H1 (cell line): ENCODE measurements at regions not wholly inside any gene's neighbourhood (a gene's known extent, or its start where the extent isn't known, plus 50 kb on each side); places are given as distances from the start of the nearest gene placed in this dataset.

Experiments used
- CTCF ChIA-PET: fragments of 300-600 bp; sonication (Branson Sonifier 250); formaldehyde crosslinking; loops from one replicate; lab custom pipeline; 2021; ENCODE audit not compliant: partially characterized antibody; lab: Charles Lee
- POLR2A ChIA-PET: fragments of 300-600 bp; sonication (Branson Sonifier 250); formaldehyde crosslinking; loops from one replicate; lab custom pipeline; 2021; ENCODE audit warnings: inconsistent platforms; ENCODE audit not compliant: partially characterized antibody; lab: Charles Lee
- DNase-seq, 2 experiments: peaks; one replicate each; pipeline versions ENCODE4 v3.0.0 to v3.0.0-alpha.2; 2010 to 2022; ENCODE audit warnings: low spot score in 2 of 2, low read depth in 1 of 2, mixed read lengths in 1 of 2
- FAIRE-seq: peaks from 2 replicates; lab custom pipeline; 2011; peaks lifted over from hg19 to GRCh38; lab: Jason Lieb, UNC
- H2AFZ ChIP-seq: 2 replicates; pipeline ENCODE4 v1.8.1; 2012; ENCODE audit warnings: low read length, inconsistent platforms
- H2AK5ac ChIP-seq: 2 replicates; pipeline ENCODE4 v1.6.1; 2013; ENCODE audit warnings: low read depth, low read length
- H2BK120ac ChIP-seq: replicated peaks from 2 replicates; pipeline ENCODE3; 2013; ENCODE audit warnings: low read depth, low read length, inconsistent platforms
- H2BK12ac ChIP-seq: 2 replicates; pipeline ENCODE4 v1.6.1; 2013; ENCODE audit warnings: low read depth, low read length
- H2BK15ac ChIP-seq: 2 replicates; pipeline ENCODE4 v1.6.1; 2013; ENCODE audit warnings: low read length
- H2BK20ac ChIP-seq: 2 replicates; pipeline ENCODE4 v1.6.1; 2013; ENCODE audit warnings: low read length
- H2BK5ac ChIP-seq: 2 replicates; pipeline ENCODE4 v1.6.1; 2013; ENCODE audit warnings: low read depth, low read length
- H3K14ac ChIP-seq: 2 replicates; pipeline ENCODE4 v1.6.1; 2013; ENCODE audit warnings: inconsistent platforms; ENCODE audit not compliant: insufficient read length
- H3K18ac ChIP-seq: 2 replicates; pipeline ENCODE4 v1.6.1; 2013; ENCODE audit warnings: low read length; ENCODE audit errors: extremely low read depth
- H3K23ac ChIP-seq: 2 replicates; pipeline ENCODE4 v1.6.1; 2013; ENCODE audit warnings: inconsistent platforms; ENCODE audit not compliant: insufficient read length
- H3K23me2 ChIP-seq: 2 replicates; pipeline ENCODE4 v1.6.1; 2013; ENCODE audit warnings: low read depth, low read length
- H3K27ac ChIP-seq: 2 replicates; pipeline ENCODE4 v1.6.1; 2011; ENCODE audit warnings: low read depth, low read length, inconsistent platforms
- H3K27me3 ChIP-seq, 4 experiments: replicated peaks in 1 of 4; 1 replicate in 1 of 4; 2 replicates in 3 of 4; pipeline versions ENCODE4 v1.6.1 to v1.8.1; 2011 to 2013; ENCODE audit warnings: low read length in 3 of 4, mild to moderate bottlenecking in 3 of 4, inconsistent platforms in 2 of 4, mixed read lengths in 2 of 4, moderate library complexity in 1 of 4; ENCODE audit not compliant: control insufficient read depth in 3 of 4, insufficient read depth in 3 of 4; ENCODE audit errors: extremely low read depth in 1 of 4
- H3K36me3 ChIP-seq, 4 experiments: 2 replicates each; pipeline versions ENCODE4 v1.6.1 to v1.8.1; 2011 to 2013; ENCODE audit warnings: mild to moderate bottlenecking in 4 of 4, low read length in 3 of 4, moderate library complexity in 2 of 4, control low read depth in 1 of 4, inconsistent platforms in 1 of 4; ENCODE audit not compliant: insufficient read depth in 4 of 4, control insufficient read depth in 2 of 4
- H3K4ac ChIP-seq: replicated peaks from 2 replicates; pipeline ENCODE3; 2013; ENCODE audit warnings: low read length, low read depth, mixed read lengths, inconsistent platforms; ENCODE audit not compliant: insufficient read length
- H3K4me1 ChIP-seq, 4 experiments: replicated peaks in 1 of 4; 1 replicate in 1 of 4; 2 replicates in 3 of 4; pipeline versions ENCODE4 v1.6.1 to v1.8.1; 2011 to 2013; ENCODE audit warnings: low read length in 3 of 4, inconsistent platforms in 2 of 4, mixed read lengths in 1 of 4; ENCODE audit not compliant: insufficient read depth in 4 of 4, control insufficient read depth in 3 of 4
- H3K4me2 ChIP-seq, 2 experiments: 2 replicates each; pipeline versions ENCODE4 v1.6.1 to v1.8.1; 2011 to 2013; ENCODE audit warnings: low read depth in 2 of 2, low read length in 2 of 2, control low read depth in 1 of 2, inconsistent platforms in 1 of 2, mild to moderate bottlenecking in 1 of 2; ENCODE audit not compliant: insufficient read depth in 1 of 2
- H3K4me3 ChIP-seq, 4 experiments: fragments of 200-600, 300-600 bp in 1 of 4; sonication (generic), shearing (Covaris generic), sonication (Bioruptor Twin) in 1 of 4; 2 replicates each; pipeline versions ENCODE4 v1.5.1 to v1.8.1; 2011 to 2016; ENCODE audit warnings: low read length in 4 of 4, low read depth in 3 of 4, control low read depth in 2 of 4, inconsistent platforms in 2 of 4, mild to moderate bottlenecking in 2 of 4, mixed read lengths in 1 of 4, moderate library complexity in 1 of 4; ENCODE audit not compliant: insufficient read depth in 2 of 4; ENCODE audit errors: extremely low read depth in 1 of 4
- H3K56ac ChIP-seq: replicated peaks from 2 replicates; pipeline ENCODE3; 2013; ENCODE audit warnings: low read depth, mild to moderate bottlenecking, mixed read lengths, low read length, inconsistent platforms; ENCODE audit not compliant: insufficient read length
- H3K79me1 ChIP-seq: 2 replicates; pipeline ENCODE4 v1.6.1; 2013; ENCODE audit warnings: low read depth, low read length, control low read depth
- H3K79me2 ChIP-seq, 2 experiments: 2 replicates each; pipeline versions ENCODE4 v1.6.1 to v1.8.1; 2012 to 2013; ENCODE audit warnings: low read length in 2 of 2, mild to moderate bottlenecking in 2 of 2, inconsistent platforms in 1 of 2; ENCODE audit not compliant: insufficient read depth in 2 of 2, control insufficient read depth in 1 of 2
- H3K9ac ChIP-seq, 4 experiments: replicated peaks in 1 of 4; 1 replicate in 1 of 4; 2 replicates in 3 of 4; pipeline versions ENCODE4 v1.6.1 to v1.8.1; 2011 to 2013; ENCODE audit warnings: low read depth in 3 of 4, low read length in 3 of 4, control low read depth in 2 of 4, mild to moderate bottlenecking in 2 of 4, moderate library complexity in 2 of 4, inconsistent platforms in 1 of 4; ENCODE audit errors: extremely low read depth in 1 of 4
- H3K9me3 ChIP-seq, 2 experiments: 2 replicates each; pipeline versions ENCODE4 v1.6.1 to v1.8.1; 2012 to 2013; ENCODE audit warnings: mild to moderate bottlenecking in 2 of 2, moderate library complexity in 2 of 2, control low read depth in 1 of 2, inconsistent platforms in 1 of 2, low read depth in 1 of 2, low read length in 1 of 2, mixed read lengths in 1 of 2; ENCODE audit not compliant: insufficient read depth in 2 of 2
- H4K20me1 ChIP-seq, 2 experiments: replicated peaks in 1 of 2; 2 replicates each; pipeline versions ENCODE3 to v1.8.1; 2011 to 2013; ENCODE audit warnings: inconsistent platforms in 2 of 2, low read length in 2 of 2, mild to moderate bottlenecking in 1 of 2; ENCODE audit not compliant: insufficient read depth in 2 of 2, control insufficient read depth in 1 of 2
- H4K5ac ChIP-seq: 2 replicates; pipeline ENCODE4 v1.6.1; 2013; ENCODE audit warnings: low read length, low read depth, mixed read lengths, inconsistent platforms; ENCODE audit not compliant: insufficient read length
- H4K8ac ChIP-seq: 2 replicates; pipeline ENCODE4 v1.8.0; 2013; ENCODE audit warnings: mild to moderate bottlenecking, moderate library complexity, low read length, inconsistent platforms; ENCODE audit not compliant: insufficient read depth; ENCODE audit errors: extremely low read depth
- H4K91ac ChIP-seq: replicated peaks from 2 replicates; pipeline ENCODE3; 2013; ENCODE audit warnings: low read length, mixed read lengths, inconsistent platforms; ENCODE audit not compliant: insufficient read length
- CBX8 ChIP-seq: fragments of 300-800, 300-1000 bp; sonication (generic); IDR thresholded peaks from 2 replicates; pipeline ENCODE4 v1.7.1; 2016; ENCODE audit warnings: low read depth, low read length, borderline replicate concordance
- CEBPB ChIP-seq: IDR thresholded peaks from 2 replicates; pipeline ENCODE4 v1.6.1; 2012; ENCODE audit warnings: low read depth, low read length
- CTBP2 ChIP-seq: IDR thresholded peaks from 2 replicates; pipeline ENCODE4 v1.7.0; 2011; ENCODE audit warnings: borderline replicate concordance, mild to moderate bottlenecking, moderate library complexity, mixed read lengths, low read length; ENCODE audit not compliant: insufficient read depth, insufficient read length
- E2F6 ChIP-seq: IDR thresholded peaks from 2 replicates; pipeline ENCODE4 v1.6.1; 2012; ENCODE audit warnings: inconsistent platforms
- SP1 ChIP-seq: IDR thresholded peaks from 2 replicates; pipeline ENCODE4 v1.6.1; 2011; ENCODE audit warnings: low read depth, low read length
- SP4 ChIP-seq: IDR thresholded peaks from 2 replicates; pipeline ENCODE4 v1.6.1; 2012; ENCODE audit warnings: low read length, inconsistent platforms
- WGBS, 2 experiments: shearing (Covaris generic) in 1 of 2; methylation state at CpG; one replicate each; pipeline versions ENCODE4 v1.1.6 to v1.1.7; 2013 to 2015; ENCODE audit warnings: low lambda C conversion rate in 2 of 2, mixed read lengths in 2 of 2, inconsistent platforms in 1 of 2, low coverage in 1 of 2, missing lambda C conversion rate in 1 of 2; ENCODE audit not compliant: insufficient replicate concordance in 2 of 2, insufficient coverage in 1 of 2, insufficient read length in 1 of 2; ENCODE audit errors: extremely low coverage in 1 of 2, missing lambda C conversion rate in 1 of 2; 5-methylcytosine and 5-hydroxymethylcytosine counted together

GRCh38 chr7:96901822-96902445 is 103.4 kb upstream of the DLX6 start:
- H3K23me2 ChIP-seq, result no peaks in the 10 kb centered on the region; the same call in 1 of the 2 replicates
- no peaks in the 10 kb centered on the region for H3K79me1 ChIP-seq
- H3K18ac ChIP-seq, result no peak overlapping the region
- H4K8ac ChIP-seq, result no peak overlapping the region
- no peak overlapping the region for H2BK12ac ChIP-seq
- no peaks in the 10 kb centered on the region for H3K79me2 ChIP-seq
- no peak overlapping the region for H4K91ac ChIP-seq
- no peak overlapping the region for H3K4ac ChIP-seq
- H3K27ac ChIP-seq, result no peak overlapping the region
- H4K5ac ChIP-seq, result no peak overlapping the region
- H2AFZ ChIP-seq, result no peak overlapping the region
- no peak overlapping the region for H2BK20ac ChIP-seq
- no peak overlapping the region for H3K4me2 ChIP-seq
- FAIRE-seq, result no peak
- H3K36me3 ChIP-seq, result no peaks in the 10 kb centered on the region
- no peak for DNase-seq
- no peak for TF ChIP-seq E2F6
- TF ChIP-seq SP4, result no peak
- no peak for TF ChIP-seq CBX8
- no peak for TF ChIP-seq CEBPB
- TF ChIP-seq SP1, result no peak
- no peak for TF ChIP-seq CTBP2
- TF ChIP-seq, all 59 proteins: peak for 0
- Histone ChIP-seq H3K9ac (no peak overlapping the region), H3K4me1 (no peaks in the 10 kb centered on the region), H2BK15ac (no peak overlapping the region), H3K14ac (no peak overlapping the region), H3K56ac (no peak overlapping the region), H4K20me1 (no peaks in the 10 kb centered on the region), H2AK5ac (no peak overlapping the region), H3K4me3 (no peak overlapping the region), H3K23ac (no peak overlapping the region), H2BK5ac (no peak overlapping the region), H3K9me3 (no peaks in the 10 kb centered on the region), H2BK120ac (no peak overlapping the region), H3K27me3 (no peaks in the 10 kb centered on the region)
- WGBS, 2 experiments, result 86% methylated on average over 3 of the region's 3 CpGs; no CpG with 5 or more reads in 1 of the 2 experiments
- ChIA-PET POLR2A (no interaction called here), CTCF (no interaction called here)
